ENCODE measurements at regions not wholly inside any gene's neighbourhood (a gene's known extent, or its start where the extent isn't known, plus 50 kb on each side); places are given as distances from the start of the nearest gene placed in this dataset.

- H3K9me1 ChIP-seq (replicated peaks; ENCODE audit: control insufficient read depth, extremely low read depth, insufficient read depth, low read length), result no peaks in the 10 kb centered on the region
- H3K36me3 ChIP-seq (ENCODE audit: control insufficient read depth in 2 of 2, extremely low read depth in 1 of 2, insufficient read depth in 2 of 2, low read length in 2 of 2), result no peaks in the 10 kb centered on the region
- TF ChIP-seq POLR2A (IDR thresholded peaks at IDR 0.05; ENCODE audit: low read depth, low read length), result no peak
- no peak for TF ChIP-seq MYC (IDR thresholded peaks at IDR 0.05; ENCODE audit: low read depth, low read length)
- TF ChIP-seq EZH2 (IDR thresholded peaks at IDR 0.05; ENCODE audit: borderline replicate concordance, low read depth, low read length, severe bottlenecking), result no peak
- no peak for TF ChIP-seq CTCF (IDR thresholded peaks at IDR 0.05; ENCODE audit: extremely low read depth in 1 of 2, insufficient read depth in 1 of 2, low read depth in 1 of 2, low read length in 2 of 2)
- no peak for TF ChIP-seq POLR2AphosphoS5 (IDR thresholded peaks at IDR 0.05; ENCODE audit: insufficient read depth, low read depth, low read length)
- no peak for TF ChIP-seq JUN (IDR thresholded peaks at IDR 0.05; ENCODE audit: borderline replicate concordance, insufficient read depth, insufficient read length, low read depth)
- no peak for TF ChIP-seq GATA2 (IDR thresholded peaks at IDR 0.05; ENCODE audit: insufficient read depth, insufficient read length, low read depth, low read length)
- TF ChIP-seq FOS (IDR thresholded peaks at IDR 0.05; ENCODE audit: borderline replicate concordance, insufficient read depth, low read length), result no peak
- TF ChIP-seq MAX (IDR thresholded peaks at IDR 0.05; ENCODE audit: insufficient read depth, insufficient read length), result no peak
- ChIA-PET POLR2A (no interaction called here), CTCF (no interaction called here)
- intact Hi-C loops (cut with micrococcal nuclease), result no loop called here
- dilution Hi-C loops (cut with MboI; ENCODE audit: extremely low pct_ligation_motif_present, low sequenced_read_pairs), result no loop called here
- no peaks in the 10 kb centered on the region for H3K79me2 ChIP-seq (ENCODE audit: control insufficient read depth, insufficient read depth, low read length)
- BruUV-seq (replicated peaks), result no TSS peak
- H3K9ac ChIP-seq (replicated peaks; ENCODE audit: extremely low read depth, insufficient read depth, low read length), result no peak overlapping the region
- no peak overlapping the region for H3K4me2 ChIP-seq (ENCODE audit: insufficient read depth, low read length)
- DNase-seq (ENCODE audit: low read depth, low spot score) (no peak), FAIRE-seq (no peak)
- H3K27me3 ChIP-seq (ENCODE audit: control insufficient read depth in 2 of 2, insufficient read depth in 2 of 2, low read length in 2 of 2), result no peaks in the 10 kb centered on the region
- H3K4me1 ChIP-seq (ENCODE audit: control insufficient read depth, extremely low read depth, insufficient read depth, low read length), result no peaks in the 10 kb centered on the region
- no peaks in the 10 kb centered on the region for H4K20me1 ChIP-seq (replicated peaks; ENCODE audit: control insufficient read depth, extremely low read depth, insufficient read depth, low read length)
- no peak overlapping the region for H3K27ac ChIP-seq (ENCODE audit: insufficient read depth, low read depth, low read length)
- H2AFZ ChIP-seq (ENCODE audit: low read depth, low read length), result no peak overlapping the region
- no peaks in the 10 kb centered on the region for H3K9me3 ChIP-seq (replicated peaks; ENCODE audit: control insufficient read depth, insufficient read depth, low read length)
- no peak overlapping the region for H3K4me3 ChIP-seq (replicated peaks in 1 of 3; ENCODE audit: insufficient read depth in 1 of 3, low read depth in 1 of 3, low read length in 3 of 3)
Measured at GRCh38 chr20:57900226-57900905, 190.6 kb upstream of the PMEPA1 start.
